ENCODE measurements at regions not wholly inside any gene's neighbourhood (a gene's known extent, or its start where the extent isn't known, plus 50 kb on each side); places are given as distances from the start of the nearest gene placed in this dataset.

DNA sequence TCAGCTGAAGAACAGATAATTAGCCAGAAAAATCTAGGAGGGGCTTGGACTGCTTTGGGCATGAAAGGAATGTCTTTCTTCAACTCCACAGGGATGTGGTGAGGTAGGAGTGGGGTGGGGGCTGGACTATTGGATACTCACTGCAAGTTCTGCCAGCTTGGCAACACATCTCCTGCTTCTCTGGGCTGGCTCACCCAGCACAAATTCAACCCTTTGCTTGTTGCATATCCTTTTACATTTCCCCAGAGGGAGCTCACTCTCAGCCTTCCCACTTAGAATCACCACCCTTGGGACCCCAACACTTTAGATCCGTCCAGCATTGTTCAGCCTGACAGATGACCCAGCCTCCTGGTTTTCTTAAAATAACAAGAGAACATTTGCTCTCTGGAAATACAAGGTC is 120.6 kb downstream of the KDR start:
- Histone ChIP-seq H3K14ac (replicated peaks; ENCODE audit: low read depth, low read length) (no peak overlapping the region), H3K4me3 (ENCODE audit: insufficient read depth, low read depth, low read length) (no peak overlapping the region), H3K4ac (ENCODE audit: low read depth, low read length) (no peak overlapping the region), H2BK120ac (ENCODE audit: low read depth, low read length) (no peak overlapping the region), H3K4me1 (ENCODE audit: control insufficient read depth, insufficient read depth, low read length) (no peaks in the 10 kb centered on the region), H3K9me3 (ENCODE audit: control insufficient read depth, insufficient read depth, low read length) (no peaks in the 10 kb centered on the region), H4K91ac (ENCODE audit: insufficient read depth, low read depth, low read length) (no peak overlapping the region), H3K56ac (ENCODE audit: extremely low read depth, insufficient read depth, low read length) (no peak overlapping the region), H3K4me2 (ENCODE audit: low read depth, low read length) (no peak overlapping the region), H3K18ac (ENCODE audit: low read depth, low read length) (no peak overlapping the region), H3K79me1 (ENCODE audit: low read depth in 1 of 2, low read length in 2 of 2) (no peaks in the 10 kb centered on the region), H2BK15ac (ENCODE audit: low read depth, low read length) (no peak overlapping the region), H4K5ac (ENCODE audit: low read depth, low read length) (no peak overlapping the region), H2AK9ac (replicated peaks; ENCODE audit: low read depth, low read length, poor library complexity) (no peak overlapping the region), H3K36me3 (ENCODE audit: control insufficient read depth, insufficient read depth, low read length) (no peaks in the 10 kb centered on the region), H2AFZ (replicated peaks; ENCODE audit: low read length, poor library complexity) (no peak overlapping the region), H2AK5ac (ENCODE audit: low read depth, low read length) (no peak overlapping the region), H3K23ac (ENCODE audit: low read depth, low read length) (no peak overlapping the region), H3K27me3 (ENCODE audit: control insufficient read depth, insufficient read depth, low read length) (peaks cover 2% of the 10 kb centered on the region; the same call in 1 of the 2 replicates), H4K8ac (ENCODE audit: low read depth in 2 of 2, low read length in 2 of 2) (no peak overlapping the region), H3K9ac (ENCODE audit: low read depth, low read length) (no peak overlapping the region), H3K27ac (ENCODE audit: insufficient read depth, low read length) (no peak overlapping the region), H3K9me1 (ENCODE audit: insufficient read depth, low read length) (no peaks in the 10 kb centered on the region), H4K20me1 (ENCODE audit: insufficient read depth, low read length) (no peaks in the 10 kb centered on the region), H2BK5ac (ENCODE audit: low read depth, low read length, poor library complexity, severe bottlenecking) (no peak overlapping the region), H2BK20ac (ENCODE audit: low read depth, low read length) (no peak overlapping the region)
- ChIA-PET CTCF (no interaction called here), POLR2A (ENCODE audit: unreplicated experiment) (no interaction called here)
- DNase-seq (no peak), ATAC-seq (ENCODE audit: low read depth) (no peak)
- WGBS, 2 experiments (ENCODE audit: extremely low coverage in 2 of 2, insufficient read length in 1 of 2) = no CpG with 5 or more reads among the region's 1 CpG
- dilution Hi-C loops (cut with HindIII; ENCODE audit: low sequenced_read_pairs, unreplicated experiment) (no loop called here), intact Hi-C loops (cut with micrococcal nuclease) (no loop called here), in situ Hi-C loops (cut with MboI; ENCODE audit: low sequenced_read_pairs) (loop anchor here (25.0 kb wide), 1 partner anchor 557 kb away; no protein-coding TSS in a partner anchor)
- BruUV-seq (replicated peaks) = no TSS peak
- TF ChIP-seq POLR2A (IDR thresholded peaks at IDR 0.05; ENCODE audit: low read depth, low read length) = no peak
- no peak for TF ChIP-seq RFX5 (IDR thresholded peaks at IDR 0.05; ENCODE audit: low read depth, low read length)
- TF ChIP-seq, protein P1, sequence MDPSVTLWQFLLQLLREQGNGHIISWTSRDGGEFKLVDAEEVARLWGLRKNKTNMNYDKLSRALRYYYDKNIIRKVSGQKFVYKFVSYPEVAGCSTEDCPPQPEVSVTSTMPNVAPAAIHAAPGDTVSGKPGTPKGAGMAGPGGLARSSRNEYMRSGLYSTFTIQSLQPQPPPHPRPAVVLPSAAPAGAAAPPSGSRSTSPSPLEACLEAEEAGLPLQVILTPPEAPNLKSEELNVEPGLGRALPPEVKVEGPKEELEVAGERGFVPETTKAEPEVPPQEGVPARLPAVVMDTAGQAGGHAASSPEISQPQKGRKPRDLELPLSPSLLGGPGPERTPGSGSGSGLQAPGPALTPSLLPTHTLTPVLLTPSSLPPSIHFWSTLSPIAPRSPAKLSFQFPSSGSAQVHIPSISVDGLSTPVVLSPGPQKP (IDR thresholded peaks at IDR 0.05; ENCODE audit: borderline replicate concordance, low read depth, low read length) = no peak
- no peak for TF ChIP-seq NFE2L2 (IDR thresholded peaks at IDR 0.05; ENCODE audit: low read depth, low read length)
- TF ChIP-seq SMC3 (IDR thresholded peaks at IDR 0.05; ENCODE audit: low read depth, low read length) = no peak
- no peak for TF ChIP-seq BHLHE40 (IDR thresholded peaks at IDR 0.05; ENCODE audit: low read depth, low read length)
- TF ChIP-seq CEBPB (IDR thresholded peaks at IDR 0.05; ENCODE audit: low read depth, low read length) = no peak

Measured in IMR-90 (cell line).